Neural cell (in vitro differentiated cells): ENCODE measurements at regions not wholly inside any gene's neighbourhood (a gene's known extent, or its start where the extent isn't known, plus 50 kb on each side); places are given as distances from the start of the nearest gene placed in this dataset.

Experiments
- H2AFZ ChIP-seq: fragments of 200-600, 300-800 bp; sonication (generic), shearing (Covaris generic); 2 replicates; pipeline ENCODE4 v1.6.0; 2014; ENCODE audit warnings: low read depth, mild to moderate bottlenecking, antibody characterized with exemption, low read length, moderate library complexity
- H3F3A ChIP-seq: fragments of 200-600 bp; shearing (Covaris generic); 2 replicates; pipeline ENCODE4 v1.6.1; 2016; ENCODE audit warnings: mild to moderate bottlenecking, moderate library complexity, mixed read lengths, antibody characterized with exemption, low read length; ENCODE audit not compliant: insufficient read depth, poor library complexity, severe bottlenecking
- H3K27ac ChIP-seq: fragments of 200-600, 300-800 bp; sonication (generic), shearing (Covaris generic); 2 replicates; pipeline ENCODE4 v1.5.1; 2014; ENCODE audit warnings: mild to moderate bottlenecking, low read length, moderate library complexity
- H3K27me3 ChIP-seq: fragments of 300-800, 200-600 bp; sonication (generic), shearing (Covaris generic); 2 replicates; pipeline ENCODE4 v1.6.0; 2014; ENCODE audit warnings: mild to moderate bottlenecking, low read depth, low read length, moderate library complexity; ENCODE audit not compliant: insufficient read depth
- H3K36me3 ChIP-seq: fragments of 300-800, 200-600 bp; sonication (generic), shearing (Covaris generic); 2 replicates; pipeline ENCODE4 v1.5.1; 2014; ENCODE audit warnings: mild to moderate bottlenecking, antibody characterized with exemption, low read length, moderate library complexity; ENCODE audit not compliant: insufficient read depth
- H3K4me2 ChIP-seq: fragments of 300-800, 200-600 bp; sonication (generic), shearing (Covaris generic); 2 replicates; pipeline ENCODE4 v1.6.0; 2014; ENCODE audit warnings: mild to moderate bottlenecking, low read length
- H3K4me3 ChIP-seq: fragments of 300-800, 200-600 bp; sonication (generic), shearing (Covaris generic); 2 replicates; pipeline ENCODE4 v1.5.1; 2014; ENCODE audit warnings: mild to moderate bottlenecking, low read length, moderate library complexity
- H3K79me2 ChIP-seq: fragments of 200-600 bp; shearing (Covaris generic); replicated peaks from 2 replicates; pipeline ENCODE4 v1.6.0; 2014; ENCODE audit warnings: mild to moderate bottlenecking, low read length, moderate library complexity; ENCODE audit not compliant: insufficient read depth
- H3K9ac ChIP-seq: fragments of 300-800, 200-600 bp; sonication (generic), shearing (Covaris generic); 2 replicates; pipeline ENCODE4 v1.6.1; 2016; ENCODE audit warnings: mild to moderate bottlenecking, low read length, mixed read lengths
- H3K9me2 ChIP-seq: fragments of 200-600 bp; shearing (Covaris generic); 2 replicates; pipeline ENCODE4 v1.6.1; 2016; ENCODE audit warnings: mild to moderate bottlenecking, low read length, mixed read lengths; ENCODE audit not compliant: insufficient read depth
- H3K9me3 ChIP-seq: fragments of 200-600, 300-800 bp; sonication (generic), shearing (Covaris generic); 2 replicates; pipeline ENCODE4 v1.6.1; 2016; ENCODE audit warnings: mild to moderate bottlenecking, mixed run types, low read length, moderate library complexity, mixed read lengths
- H4K20me1 ChIP-seq: fragments of 200-600 bp; shearing (Covaris generic); 2 replicates; pipeline ENCODE4 v1.6.1; 2016; ENCODE audit warnings: mild to moderate bottlenecking, mixed run types; ENCODE audit not compliant: insufficient read depth
- EP300 ChIP-seq: fragments of 450-650 bp; conservative IDR thresholded peaks from 2 replicates; pipeline ENCODE4 v1.6.1; 2014; ENCODE audit warnings: antibody characterized with exemption, mild to moderate bottlenecking, moderate library complexity; ENCODE audit not compliant: poor library complexity, severe bottlenecking
- EZH2 ChIP-seq: fragments of 200-600, 300-800 bp; shearing (Covaris generic), sonication (generic); IDR thresholded peaks from 2 replicates; pipeline ENCODE4 v1.6.1; 2014; ENCODE audit warnings: antibody characterized with exemption, low read length, borderline replicate concordance, mild to moderate bottlenecking; ENCODE audit not compliant: insufficient read depth, poor library complexity, severe bottlenecking
- MXI1 ChIP-seq: fragments of 450-650 bp; conservative IDR thresholded peaks from 2 replicates; pipeline ENCODE4 v1.6.1; 2014; ENCODE audit warnings: antibody characterized with exemption, mild to moderate bottlenecking; ENCODE audit not compliant: poor library complexity, severe bottlenecking
- POLR2AphosphoS5 ChIP-seq: IDR thresholded peaks from 2 replicates; pipeline ENCODE4 v1.6.1; 2012
- RAD21 ChIP-seq: fragments of 450-650 bp; conservative IDR thresholded peaks from 2 replicates; pipeline ENCODE4 v1.6.1; 2014; ENCODE audit warnings: antibody characterized with exemption, mild to moderate bottlenecking, moderate library complexity
- SMC3 ChIP-seq: fragments of 450-650 bp; conservative IDR thresholded peaks from 2 replicates; pipeline ENCODE4 v1.6.1; 2014; ENCODE audit warnings: antibody characterized with exemption, mild to moderate bottlenecking, moderate library complexity; ENCODE audit not compliant: poor library complexity
- TAF1 ChIP-seq: IDR thresholded peaks from 2 replicates; pipeline ENCODE4 v1.6.1; 2012; ENCODE audit warnings: low read depth
- TF ChIP-seq, protein P1 (sequence below): fragments of 450-650 bp; IDR thresholded peaks from 2 replicates; pipeline ENCODE4 v1.5.1; 2014; ENCODE audit warnings: antibody characterized with exemption, mild to moderate bottlenecking, moderate library complexity; ENCODE audit not compliant: poor library complexity, severe bottlenecking
- TF ChIP-seq, protein P2 (sequence below): IDR thresholded peaks from 2 replicates; pipeline ENCODE4 v1.6.1; 2012; ENCODE audit warnings: borderline replicate concordance

DNA sequence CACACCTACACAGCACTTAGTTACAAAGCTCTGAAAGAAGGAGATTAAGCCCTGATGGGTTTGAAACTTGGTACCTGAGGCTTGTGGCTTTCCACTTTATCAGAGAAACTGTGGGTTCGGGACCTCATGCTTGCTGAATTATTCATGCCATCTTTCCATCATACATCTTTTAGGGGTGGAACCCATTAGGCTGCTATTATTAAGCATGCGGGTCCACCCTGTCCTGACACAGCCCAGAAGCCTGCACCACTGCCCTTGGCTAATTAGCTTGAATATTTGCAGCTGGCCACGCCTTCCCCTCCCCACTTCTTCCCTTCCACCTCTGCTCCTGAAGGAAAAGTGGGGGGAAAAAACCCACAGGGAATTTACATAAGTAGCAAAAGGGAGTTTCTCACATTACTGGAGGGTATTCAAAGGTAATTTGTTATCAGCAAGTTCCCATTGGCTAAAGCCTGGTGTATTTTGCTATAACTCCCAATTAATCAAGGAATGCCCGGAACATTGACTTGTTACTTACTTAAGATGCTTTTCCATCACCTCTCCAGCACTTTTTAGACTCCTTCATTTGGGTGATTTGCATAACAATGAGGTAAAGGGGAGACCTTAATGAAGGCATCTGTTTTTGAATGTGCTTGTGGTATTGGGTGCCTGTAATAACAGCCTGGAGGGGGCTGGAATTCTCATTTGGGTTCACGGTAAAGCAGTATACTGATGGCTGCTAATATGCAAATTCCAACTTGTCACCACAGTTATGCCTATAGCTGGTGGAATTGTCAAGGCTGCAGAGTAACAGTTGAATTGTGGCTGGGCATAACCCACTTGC, 231.7 kb upstream of the GATB start:
- Histone ChIP-seq H3K79me2 (no peaks in the 10 kb centered on the region), H3K36me3 (no peaks in the 10 kb centered on the region), H3K27ac (no peak overlapping the region), H3K9ac (no peak overlapping the region), H2AFZ (no peak overlapping the region), H3K4me3 (no peak overlapping the region), H3K9me2 (no peaks in the 10 kb centered on the region), H3K4me2 (no peak overlapping the region), H3K9me3 (no peaks in the 10 kb centered on the region), H3F3A (no peaks in the 10 kb centered on the region), H3K27me3 (no peaks in the 10 kb centered on the region), H4K20me1 (no peaks in the 10 kb centered on the region)
- no peak for TF ChIP-seq MXI1
- TF ChIP-seq SMC3: no peak
- TF ChIP-seq, protein P1, sequence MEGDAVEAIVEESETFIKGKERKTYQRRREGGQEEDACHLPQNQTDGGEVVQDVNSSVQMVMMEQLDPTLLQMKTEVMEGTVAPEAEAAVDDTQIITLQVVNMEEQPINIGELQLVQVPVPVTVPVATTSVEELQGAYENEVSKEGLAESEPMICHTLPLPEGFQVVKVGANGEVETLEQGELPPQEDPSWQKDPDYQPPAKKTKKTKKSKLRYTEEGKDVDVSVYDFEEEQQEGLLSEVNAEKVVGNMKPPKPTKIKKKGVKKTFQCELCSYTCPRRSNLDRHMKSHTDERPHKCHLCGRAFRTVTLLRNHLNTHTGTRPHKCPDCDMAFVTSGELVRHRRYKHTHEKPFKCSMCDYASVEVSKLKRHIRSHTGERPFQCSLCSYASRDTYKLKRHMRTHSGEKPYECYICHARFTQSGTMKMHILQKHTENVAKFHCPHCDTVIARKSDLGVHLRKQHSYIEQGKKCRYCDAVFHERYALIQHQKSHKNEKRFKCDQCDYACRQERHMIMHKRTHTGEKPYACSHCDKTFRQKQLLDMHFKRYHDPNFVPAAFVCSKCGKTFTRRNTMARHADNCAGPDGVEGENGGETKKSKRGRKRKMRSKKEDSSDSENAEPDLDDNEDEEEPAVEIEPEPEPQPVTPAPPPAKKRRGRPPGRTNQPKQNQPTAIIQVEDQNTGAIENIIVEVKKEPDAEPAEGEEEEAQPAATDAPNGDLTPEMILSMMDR: no peak
- no peak for TF ChIP-seq TAF1
- TF ChIP-seq, protein P2, sequence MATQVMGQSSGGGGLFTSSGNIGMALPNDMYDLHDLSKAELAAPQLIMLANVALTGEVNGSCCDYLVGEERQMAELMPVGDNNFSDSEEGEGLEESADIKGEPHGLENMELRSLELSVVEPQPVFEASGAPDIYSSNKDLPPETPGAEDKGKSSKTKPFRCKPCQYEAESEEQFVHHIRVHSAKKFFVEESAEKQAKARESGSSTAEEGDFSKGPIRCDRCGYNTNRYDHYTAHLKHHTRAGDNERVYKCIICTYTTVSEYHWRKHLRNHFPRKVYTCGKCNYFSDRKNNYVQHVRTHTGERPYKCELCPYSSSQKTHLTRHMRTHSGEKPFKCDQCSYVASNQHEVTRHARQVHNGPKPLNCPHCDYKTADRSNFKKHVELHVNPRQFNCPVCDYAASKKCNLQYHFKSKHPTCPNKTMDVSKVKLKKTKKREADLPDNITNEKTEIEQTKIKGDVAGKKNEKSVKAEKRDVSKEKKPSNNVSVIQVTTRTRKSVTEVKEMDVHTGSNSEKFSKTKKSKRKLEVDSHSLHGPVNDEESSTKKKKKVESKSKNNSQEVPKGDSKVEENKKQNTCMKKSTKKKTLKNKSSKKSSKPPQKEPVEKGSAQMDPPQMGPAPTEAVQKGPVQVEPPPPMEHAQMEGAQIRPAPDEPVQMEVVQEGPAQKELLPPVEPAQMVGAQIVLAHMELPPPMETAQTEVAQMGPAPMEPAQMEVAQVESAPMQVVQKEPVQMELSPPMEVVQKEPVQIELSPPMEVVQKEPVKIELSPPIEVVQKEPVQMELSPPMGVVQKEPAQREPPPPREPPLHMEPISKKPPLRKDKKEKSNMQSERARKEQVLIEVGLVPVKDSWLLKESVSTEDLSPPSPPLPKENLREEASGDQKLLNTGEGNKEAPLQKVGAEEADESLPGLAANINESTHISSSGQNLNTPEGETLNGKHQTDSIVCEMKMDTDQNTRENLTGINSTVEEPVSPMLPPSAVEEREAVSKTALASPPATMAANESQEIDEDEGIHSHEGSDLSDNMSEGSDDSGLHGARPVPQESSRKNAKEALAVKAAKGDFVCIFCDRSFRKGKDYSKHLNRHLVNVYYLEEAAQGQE: no peak
- TF ChIP-seq EZH2: no peak
- TF ChIP-seq POLR2AphosphoS5: no peak
- no peak for TF ChIP-seq RAD21
- no peak for TF ChIP-seq EP300

- TF ChIP-seq RAD21: peak; percentile 25
- TF ChIP-seq EP300: peak; percentile 27
- TF ChIP-seq MXI1: no peak
- Histone ChIP-seq H4K20me1 (no peaks in the 10 kb centered on the region), H3K4me2 (no peak overlapping the region), H3K9me2 (no peaks in the 10 kb centered on the region), H3K27me3 (no peaks in the 10 kb centered on the region), H3K79me2 (no peaks in the 10 kb centered on the region), H3K9ac (no peak overlapping the region), H3K36me3 (no peaks in the 10 kb centered on the region), H2AFZ (no peak overlapping the region), H3K9me3 (no peaks in the 10 kb centered on the region), H3K4me3 (peak overlapping the region; percentile 8), H3F3A (no peaks in the 10 kb centered on the region), H3K27ac (peak overlapping the region; percentile 43)
These were observed 231.0 kb upstream of the GATB start for GRCh38 chr4:151991884-151992167.
